NCI-H82 treated with DMSO at 0.1 percent for 48 hours (cell line): ENCODE measurements at regions not wholly inside any gene's neighbourhood (a gene's known extent, or its start where the extent isn't known, plus 50 kb on each side); places are given as distances from the start of the nearest gene placed in this dataset.
"Not testable (repeated sequence)": the region's sequence is repeated elsewhere in the genome, so short reads cannot be mapped to it uniquely, and the experiment has no call there.

Experiments used
- DNase-seq: peaks from one replicate; lab custom pipeline; 2025; ENCODE audit not compliant: unreplicated experiment; lab: John Stamatoyannopoulos, UW

DNA sequence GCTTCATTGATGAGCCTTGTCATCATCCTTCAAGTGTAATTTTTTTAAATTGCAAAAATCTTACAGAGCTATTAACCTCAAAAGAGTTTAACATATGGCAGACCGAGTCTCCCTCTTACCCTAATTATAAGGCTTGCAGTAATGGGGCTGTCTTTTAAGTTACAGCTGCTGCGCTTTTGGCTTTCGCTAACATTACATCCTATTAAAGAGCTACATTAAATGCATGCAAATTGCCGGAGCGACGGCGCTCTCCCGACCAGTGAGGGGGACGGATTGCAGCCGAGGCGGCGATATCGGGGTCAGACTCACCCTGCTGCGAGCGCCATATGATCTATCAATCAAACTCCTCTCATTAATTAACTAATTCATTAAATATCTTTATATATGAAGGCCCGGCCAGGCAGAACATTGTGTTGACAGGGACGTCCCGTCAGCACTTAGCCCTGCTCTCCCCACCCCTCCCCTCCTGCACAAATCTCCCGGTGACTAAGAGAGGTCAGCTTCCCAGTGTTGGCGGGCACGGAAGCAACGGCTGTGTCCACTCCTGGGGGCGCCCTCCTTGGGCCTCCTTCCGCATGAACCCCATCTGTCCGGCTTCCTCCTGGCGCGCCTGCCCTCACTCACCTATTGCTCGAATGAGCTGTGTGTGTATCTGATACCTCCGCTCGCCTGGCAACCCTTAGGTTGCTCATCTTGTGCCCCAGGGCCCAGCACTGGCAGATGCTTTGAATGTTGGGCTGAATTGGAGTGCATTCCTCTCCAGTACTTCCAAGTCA lies 156.0 kb upstream of the CADM1 start:
- DNase-seq = peak; percentile 49

DNA sequence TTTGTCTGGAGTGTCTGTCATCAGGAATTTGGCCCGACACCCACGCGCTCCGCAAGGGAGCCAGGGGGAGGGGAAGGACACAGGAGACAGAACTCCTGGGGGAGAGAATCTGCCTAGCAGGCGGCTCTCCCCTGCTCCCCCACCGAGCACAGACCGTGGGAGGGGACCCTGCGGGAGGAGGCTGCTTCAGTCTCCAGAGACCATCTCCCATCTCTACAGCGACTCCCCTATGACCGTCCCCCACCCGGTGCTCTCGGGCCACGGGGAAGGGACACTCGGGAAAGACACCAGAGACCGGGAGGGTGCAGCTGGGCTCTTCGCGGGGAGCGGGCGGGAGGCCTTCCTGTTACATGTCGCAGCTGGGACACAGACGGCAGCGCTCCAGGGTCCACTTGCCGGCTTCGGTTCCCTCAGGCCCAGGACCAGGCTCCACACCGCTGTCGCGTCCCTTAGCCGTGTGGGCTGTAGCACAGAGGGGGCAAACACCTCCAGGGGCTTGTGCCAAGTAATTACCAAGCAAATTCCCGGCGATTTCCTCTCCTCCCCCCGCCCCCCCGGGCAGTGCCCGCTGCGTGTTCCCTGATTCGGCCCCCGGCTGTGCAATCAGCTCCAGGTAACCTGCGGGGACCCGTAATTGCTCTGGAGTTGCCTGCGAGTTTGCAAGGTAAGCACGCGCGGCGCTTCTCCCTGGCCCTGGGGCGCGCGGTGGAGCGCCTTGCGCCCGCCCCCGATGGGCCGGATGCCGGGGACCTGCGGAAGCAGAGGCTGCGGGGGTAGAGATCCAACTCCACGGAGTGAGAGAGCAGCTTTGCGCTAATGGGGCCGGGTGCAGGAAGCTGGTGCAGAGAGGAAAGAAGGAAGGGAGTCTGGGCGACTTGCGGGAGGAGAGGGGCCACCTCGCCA lies 155.1 kb upstream of the CADM1 start:
- DNase-seq = peak; percentile 49

DNA sequence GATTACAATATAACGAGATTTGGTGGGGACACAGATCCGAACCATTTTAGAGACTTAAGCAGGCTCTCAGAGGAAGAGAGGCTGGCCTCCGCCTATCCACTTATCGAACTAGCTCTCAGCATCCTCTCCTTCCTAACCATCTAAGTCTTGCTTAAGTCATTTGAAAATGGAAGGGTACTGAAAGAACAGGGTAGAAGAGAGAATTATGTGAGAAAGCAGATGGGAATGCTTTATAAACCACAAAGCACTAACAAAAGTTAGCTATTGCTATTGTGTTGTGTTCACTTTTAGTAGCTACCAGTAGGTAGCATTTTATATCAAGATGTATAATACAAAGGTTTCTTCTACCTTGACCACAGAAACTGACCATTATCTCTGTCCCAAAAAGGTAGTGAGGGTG lies 153.4 kb upstream of the CADM1 start:
- no peak for DNase-seq

DNA sequence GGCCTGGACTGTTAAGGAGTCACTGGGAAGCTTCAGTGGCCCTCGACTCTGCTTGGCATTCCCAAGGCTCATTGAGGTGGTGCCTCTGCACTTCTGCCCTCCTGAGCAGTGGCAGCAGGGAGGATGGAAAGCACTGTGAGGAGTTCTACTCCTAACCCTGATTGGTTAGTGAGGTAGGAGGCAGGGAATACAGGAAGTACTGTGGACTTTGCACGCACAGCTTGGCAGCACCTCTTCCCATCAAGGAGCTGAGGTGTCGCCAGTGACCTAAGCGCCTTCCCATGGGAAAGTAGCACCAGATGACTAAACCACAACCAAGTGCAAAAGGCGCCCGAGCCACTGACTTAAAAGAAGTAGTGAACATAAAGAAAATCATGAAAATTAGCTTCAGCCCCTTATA lies 152.5 kb upstream of the CADM1 start:
- DNase-seq = no peak

DNA sequence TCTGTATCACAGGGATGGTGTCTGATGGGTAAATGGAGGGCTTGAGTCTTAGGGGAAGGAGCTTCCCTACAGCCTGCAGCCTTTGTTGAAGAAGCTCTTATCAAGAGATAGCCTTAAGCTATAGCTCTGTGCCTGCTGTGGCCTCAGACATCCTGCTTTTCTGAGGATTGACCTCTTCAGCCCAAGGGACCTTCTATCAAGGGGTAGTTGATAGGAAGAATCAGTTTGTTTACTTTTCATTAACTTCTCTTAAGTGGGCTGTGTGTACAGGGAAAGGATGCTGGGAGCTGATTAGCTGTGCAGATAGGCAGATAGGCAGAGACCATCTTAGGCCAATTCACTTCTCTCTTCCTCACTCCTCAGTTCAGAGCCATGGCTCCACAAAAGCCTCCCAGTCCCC lies 151.8 kb upstream of the CADM1 start:
- no peak for DNase-seq

DNA sequence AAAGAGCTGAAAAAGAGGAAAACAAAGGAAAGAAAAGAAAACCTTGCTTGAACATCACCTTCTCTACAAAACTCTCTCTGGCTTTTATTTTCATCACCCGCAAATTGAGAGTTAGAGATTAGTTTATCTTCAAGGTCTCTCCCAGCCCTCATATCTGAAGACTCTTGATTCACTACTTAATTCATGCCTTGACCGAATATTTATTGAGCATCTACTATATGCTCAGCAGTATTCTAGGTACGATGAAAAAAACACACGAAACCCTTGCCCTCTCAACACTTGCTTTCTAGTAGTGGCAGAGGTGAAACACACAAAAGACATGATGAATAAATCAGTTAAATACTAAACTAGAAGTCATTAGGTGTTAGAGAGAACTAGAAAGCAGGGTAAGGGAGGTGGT lies 150.6 kb upstream of the CADM1 start:
- DNase-seq = no peak

DNA sequence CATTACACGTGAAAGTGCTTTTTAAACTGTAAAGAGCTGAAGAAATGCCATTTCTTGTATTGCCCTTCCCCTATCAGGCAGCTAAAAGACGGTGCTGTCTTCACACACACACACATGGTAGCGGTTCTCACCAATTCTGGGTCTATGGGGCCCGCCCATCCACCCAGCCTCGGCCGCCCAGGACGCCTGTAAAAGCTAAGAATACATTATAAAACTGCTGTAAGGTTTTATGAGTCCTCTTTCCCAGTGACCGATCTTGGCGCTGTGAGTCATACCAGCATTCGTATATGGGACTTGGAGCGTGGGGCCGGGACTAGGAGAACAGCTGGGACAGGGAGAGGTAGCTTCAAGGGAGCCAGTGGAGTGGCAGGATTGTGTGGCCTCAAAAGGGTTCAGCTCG lies 149.7 kb upstream of the CADM1 start:
- DNase-seq = no peak

DNA sequence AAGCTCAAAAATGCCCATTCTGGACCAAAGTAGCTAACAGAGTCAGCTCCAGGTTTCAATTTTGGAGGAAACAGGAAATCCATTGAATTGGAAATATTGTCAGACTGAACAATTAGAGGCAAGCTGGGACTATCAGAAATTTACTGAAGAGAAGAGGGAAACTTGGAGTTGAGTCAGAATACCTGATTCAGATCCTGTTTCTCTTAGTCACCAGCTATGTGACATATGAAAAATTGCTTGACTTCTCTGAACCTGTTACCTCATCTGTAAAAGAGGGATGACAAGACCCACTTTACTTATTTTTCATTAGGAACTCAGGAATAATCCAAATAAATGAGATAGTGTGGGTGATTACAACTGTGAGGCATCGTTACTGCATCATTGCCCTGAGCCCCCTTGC lies 148.9 kb upstream of the CADM1 start:
- no peak for DNase-seq

DNA sequence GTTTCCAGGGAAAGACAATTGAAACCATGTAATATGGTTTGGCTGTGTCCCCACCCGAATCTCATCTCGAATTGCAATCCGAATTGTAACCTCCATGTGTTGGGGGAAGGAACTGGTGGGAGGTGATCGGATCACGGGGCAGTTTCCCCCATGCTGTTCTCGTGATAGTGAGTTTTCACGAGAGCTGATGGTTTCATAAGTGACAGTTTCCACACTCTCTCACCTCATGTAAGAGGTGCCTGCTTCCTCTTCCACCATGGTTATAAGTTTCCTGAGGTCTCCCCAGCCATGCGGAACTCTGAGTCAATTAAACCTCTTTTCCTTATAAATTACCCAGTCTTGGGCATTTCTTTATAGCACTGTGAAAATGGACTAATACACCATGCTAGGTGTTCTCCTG lies 148.3 kb upstream of the CADM1 start:
- DNase-seq = no peak

DNA sequence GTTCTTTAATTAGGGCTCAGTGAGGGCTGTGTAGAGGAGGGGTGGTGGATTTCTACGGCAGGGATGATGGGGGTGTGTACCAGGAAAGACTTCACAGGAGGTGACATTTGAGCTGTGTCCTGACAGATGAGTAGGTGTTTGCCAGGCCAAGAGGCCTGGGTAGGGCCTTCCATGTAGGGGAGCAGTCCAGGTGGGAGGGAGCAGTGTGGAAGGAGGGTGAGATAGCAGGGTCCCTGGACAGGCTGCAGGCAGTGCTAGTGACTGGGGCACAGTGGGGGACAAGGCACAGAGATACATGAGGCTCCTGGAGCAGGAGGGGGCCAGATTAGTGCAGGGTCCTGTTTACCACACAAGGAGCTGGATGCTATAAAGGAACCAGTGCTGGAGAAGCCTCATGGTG lies 147.9 kb upstream of the CADM1 start:
- no peak for DNase-seq

DNA sequence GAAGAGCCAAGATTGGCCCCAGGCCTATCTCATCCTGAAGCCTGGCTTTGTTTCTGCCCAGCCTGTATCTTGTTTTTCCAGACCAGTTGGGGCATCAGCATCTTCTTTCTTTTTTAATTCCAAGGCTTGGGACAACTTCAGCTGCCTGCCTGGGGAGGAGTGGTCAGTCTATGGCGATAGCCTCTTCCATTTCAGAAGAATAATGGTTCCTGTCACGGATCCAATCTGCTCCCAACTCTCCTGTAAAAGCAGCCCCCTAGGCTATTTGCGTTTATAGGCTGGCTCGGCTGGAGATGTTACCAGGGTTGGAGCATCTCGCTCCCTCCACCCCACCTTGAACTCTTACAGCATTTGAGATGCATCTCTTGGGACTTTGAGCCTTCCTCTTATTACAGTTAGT lies 145.2 kb upstream of the CADM1 start:
- no peak for DNase-seq

DNA sequence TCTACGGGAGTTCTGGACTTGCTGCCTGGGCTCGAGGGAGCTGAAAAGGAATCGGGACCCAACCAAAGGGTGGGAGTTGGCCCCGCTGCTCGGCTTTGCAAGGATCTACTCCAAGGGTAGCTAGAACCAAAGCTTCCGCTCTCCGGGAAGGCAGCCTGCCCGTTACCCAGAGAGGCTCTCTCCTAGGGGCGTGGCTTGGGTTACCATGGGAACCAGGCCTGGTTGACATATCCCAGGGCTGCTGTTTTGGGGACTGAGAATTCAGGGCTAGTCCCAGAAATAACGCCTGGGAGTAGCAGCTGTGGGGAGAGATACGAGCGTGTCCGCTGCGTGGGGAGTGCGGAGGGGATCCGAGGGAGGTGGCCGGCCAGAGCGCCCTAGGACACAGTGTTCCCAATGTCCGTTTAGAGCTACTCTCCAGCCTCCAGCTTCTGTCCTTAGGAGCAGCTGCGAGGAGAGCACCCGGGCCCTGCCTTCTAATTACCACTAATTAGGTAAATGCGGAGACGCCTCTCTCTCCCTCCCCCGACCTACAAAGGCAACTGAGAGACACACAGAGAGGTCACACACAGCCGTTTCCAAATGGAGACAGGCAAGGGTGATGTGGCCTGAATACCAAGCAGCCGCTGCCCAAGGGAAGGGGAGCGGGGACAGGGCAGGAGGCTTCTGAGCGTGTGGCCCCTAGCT lies 141.6 kb upstream of the CADM1 start:
- no peak for DNase-seq

DNA sequence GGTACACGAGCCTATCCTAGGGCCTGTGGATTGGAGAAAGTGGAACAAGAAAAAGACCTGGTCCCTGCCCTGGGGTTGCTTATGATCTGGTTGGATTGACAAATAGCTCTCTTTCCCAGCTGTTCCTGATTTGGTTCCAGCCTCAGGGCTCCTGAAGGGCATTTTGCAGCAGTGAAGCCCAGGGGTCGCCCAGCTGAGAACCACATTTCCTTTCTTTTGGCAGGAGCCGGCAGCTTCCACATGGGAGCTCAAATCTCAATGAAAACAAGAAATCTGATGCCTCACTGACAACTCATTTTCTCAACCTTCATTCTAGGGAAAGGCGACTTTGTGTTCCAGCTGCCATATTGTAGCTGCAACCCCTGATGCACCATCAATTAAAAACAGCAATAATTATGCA lies 140.6 kb upstream of the CADM1 start:
- DNase-seq = no peak

DNA sequence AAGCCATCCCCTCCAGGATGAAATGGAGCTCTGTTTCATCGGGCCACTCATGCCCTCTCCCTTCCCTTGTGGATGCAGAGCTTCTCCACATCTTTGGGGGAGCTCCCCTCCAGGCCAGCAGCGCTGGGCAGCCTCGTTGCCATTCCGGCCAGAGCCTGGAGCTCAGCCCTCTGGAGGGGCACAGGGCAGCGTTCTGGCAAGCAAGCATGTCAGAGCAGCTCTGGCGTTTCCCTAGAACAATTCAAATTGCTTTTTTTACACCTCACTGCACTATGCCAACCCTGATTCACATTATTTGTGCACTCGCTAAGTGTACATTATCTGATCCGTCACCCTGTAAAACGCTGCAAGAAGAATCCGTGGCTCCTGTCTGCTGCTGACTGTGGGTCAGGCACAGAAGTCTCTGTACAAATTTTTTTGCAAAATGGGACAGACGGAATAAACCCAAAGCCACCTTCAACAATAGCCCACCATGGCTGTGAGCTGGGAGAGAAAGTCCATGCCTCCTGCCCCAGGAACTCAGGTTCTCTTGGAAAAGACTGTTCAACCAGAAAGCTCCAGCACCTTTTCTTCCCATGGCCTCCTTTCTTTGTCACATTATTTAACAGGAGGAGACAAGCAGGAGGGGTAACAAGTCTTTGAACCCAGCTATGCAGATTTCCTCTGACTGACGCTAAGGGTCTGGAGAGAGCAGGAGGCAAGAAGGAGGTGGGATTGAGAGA lies 139.5 kb upstream of the CADM1 start:
- no peak for DNase-seq

DNA sequence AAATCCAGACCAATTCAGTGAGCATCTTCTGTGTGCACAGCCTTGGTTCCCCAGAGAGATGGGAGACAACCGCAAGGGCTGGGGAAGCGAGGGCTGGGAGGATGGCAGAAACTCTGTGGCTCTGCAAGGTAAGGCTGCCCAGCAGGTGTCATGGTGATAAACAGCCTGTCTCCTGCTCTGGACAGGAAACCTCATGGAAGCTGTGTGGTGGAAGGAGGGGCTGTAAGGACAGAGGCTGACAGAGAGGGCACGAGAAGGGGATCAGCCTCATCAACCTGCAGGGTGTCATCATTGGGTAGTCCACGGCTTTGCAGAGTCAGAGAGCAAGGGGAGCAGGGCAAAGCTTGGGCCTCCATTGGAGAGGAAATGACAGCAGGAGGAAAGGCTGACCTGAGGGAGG lies 138.4 kb upstream of the CADM1 start:
- no peak for DNase-seq

DNA sequence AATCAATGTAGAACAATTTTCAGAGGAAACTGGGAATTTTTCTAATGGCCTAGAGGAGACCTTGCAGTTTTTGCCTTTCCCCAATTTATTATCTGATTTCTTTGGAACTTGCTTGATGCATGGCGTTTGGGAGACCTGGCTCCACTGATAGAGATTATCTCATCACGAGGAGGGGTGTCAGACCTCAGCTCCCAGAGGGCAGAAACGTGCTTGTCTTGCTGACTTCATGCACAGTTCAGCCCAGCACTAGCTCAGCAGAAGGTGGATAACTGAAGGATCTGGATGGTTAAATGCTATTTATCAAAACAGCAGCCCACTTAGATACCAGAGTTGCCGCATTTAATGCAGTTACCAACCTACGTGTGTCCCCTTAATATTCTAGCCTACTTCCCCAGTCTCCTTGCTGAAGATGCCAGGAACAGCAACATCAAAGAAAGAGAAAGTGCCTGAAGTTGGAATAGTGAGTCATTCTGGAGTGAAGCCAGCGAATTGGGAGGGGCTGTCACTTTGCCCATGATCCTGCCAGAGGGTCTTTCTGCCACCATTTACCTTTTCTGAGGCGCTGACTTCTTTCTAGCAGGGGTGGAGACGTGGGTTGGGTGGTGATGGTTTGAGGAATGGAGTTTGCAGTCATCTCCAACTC lies 133.5 kb upstream of the CADM1 start:
- no peak for DNase-seq

DNA sequence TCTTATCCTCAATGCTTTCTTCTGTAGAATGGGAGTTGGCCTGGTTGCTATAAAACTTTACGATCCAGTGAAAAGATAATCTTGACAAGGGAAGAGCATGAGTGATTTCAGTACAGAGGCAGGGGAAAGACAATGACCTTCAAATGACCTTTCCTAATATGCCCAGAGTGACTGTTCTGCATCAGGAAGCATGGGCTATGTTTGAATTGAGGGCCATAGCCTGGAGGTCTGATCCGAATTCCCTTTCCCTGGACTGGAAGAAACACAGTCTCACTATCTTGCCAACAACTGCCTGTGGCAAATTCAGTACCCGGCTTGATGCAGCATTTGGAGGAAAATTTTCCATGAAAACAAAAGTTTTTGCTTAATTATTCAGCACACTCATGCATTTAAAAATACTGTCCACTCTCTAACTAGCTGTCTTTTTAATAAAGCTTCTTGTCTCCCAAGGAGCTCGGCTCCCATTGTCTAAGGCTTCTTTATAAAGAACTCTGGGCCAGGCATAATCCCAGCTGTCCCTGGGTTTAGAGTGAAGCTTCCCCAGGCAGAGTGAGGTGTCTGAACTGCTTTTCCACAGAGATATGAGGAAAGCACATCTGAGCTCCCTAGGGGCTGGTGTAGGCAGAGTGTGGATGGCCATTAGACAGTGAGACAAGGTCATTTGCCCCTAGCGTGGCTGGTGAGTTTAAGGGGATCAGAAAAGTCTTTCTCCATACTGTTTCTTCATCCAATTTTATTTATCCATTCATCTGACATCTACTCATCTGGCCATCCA lies 132.7 kb upstream of the CADM1 start:
- peak; percentile 17 for DNase-seq

DNA sequence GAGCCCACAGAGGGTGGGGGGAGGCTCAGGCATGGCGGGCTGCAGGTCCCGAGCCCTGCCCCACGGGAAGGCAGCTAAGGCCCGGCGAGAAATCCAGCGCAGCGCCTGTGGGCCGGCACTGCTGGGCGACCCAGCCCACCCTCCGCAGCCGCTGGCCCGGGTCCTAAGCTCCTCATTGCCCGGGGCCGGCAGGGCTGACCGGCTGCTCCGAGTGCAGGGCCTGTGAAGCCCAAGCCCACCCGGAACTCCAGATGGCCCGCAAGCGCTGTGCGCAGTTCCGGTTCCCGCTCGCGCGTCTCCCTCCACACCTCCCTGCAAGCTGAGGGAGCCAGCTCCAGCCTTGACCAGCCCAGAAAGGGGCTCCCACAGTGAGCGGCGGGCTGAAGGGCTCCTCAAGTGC lies 129.8 kb upstream of the CADM1 start:
- not testable (repeated sequence) for DNase-seq

DNA sequence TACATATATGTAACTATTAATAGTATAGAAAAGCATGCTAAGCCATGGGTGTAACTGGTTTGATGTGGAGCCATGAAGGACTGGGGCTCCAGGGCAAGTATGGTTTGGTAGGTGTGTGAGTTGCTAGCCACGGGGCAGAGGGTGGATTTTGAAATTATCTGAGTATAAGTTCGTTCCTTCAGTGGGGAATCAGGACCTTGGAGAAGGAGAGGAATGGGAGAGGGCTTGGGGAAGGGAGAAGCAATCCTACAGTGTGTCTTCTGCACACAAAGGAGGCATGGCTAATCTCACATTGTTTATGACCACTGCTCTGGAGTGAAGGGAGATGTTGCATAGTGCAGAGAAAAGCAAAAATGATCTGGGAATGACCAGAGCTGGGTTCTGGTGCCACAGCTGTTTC lies 127.8 kb upstream of the CADM1 start:
- no peak for DNase-seq

DNA sequence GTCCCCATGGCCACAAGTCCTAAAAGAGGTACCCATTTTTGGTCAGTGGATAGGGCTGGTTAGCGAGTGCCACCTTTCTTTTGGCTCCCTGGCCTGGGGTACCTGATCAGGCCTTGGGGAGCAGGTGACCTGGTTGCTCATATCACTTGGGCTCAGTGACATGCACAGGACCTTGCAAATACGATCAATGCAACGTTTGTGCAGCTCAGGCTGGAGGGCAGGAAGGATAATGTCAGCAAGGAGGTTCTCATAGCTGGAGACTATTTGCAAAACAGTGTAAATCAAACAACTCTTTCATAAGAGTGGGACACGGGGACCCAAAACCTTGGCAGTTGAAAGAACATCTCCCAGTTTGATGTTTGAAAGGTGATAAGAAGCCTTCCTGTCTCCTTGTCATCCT lies 127.4 kb upstream of the CADM1 start:
- DNase-seq = no peak
